IMR-90 (cell line): ENCODE measurements at regions not wholly inside any gene's neighbourhood (a gene's known extent, or its start where the extent isn't known, plus 50 kb on each side); places are given as distances from the start of the nearest gene placed in this dataset.

Experiments
- CEBPB ChIP-seq: IDR thresholded peaks from 2 replicates; pipeline ENCODE4 v1.6.1; 2012; ENCODE audit warnings: low read depth, low read length, improper control_type of control experiment
- CTCF ChIP-seq: conservative IDR thresholded peaks from 2 replicates; pipeline ENCODE4 v1.5.1; 2012; ENCODE audit warnings: mild to moderate bottlenecking, low read depth, low read length, improper control_type of control experiment
- MXI1 ChIP-seq: IDR thresholded peaks from 2 replicates; pipeline ENCODE4 v1.6.1; 2012; ENCODE audit warnings: low read depth, mild to moderate bottlenecking, low read length, moderate library complexity, borderline replicate concordance
- NFE2L2 ChIP-seq: fragments of 150-350 bp; IDR thresholded peaks from 2 replicates; pipeline ENCODE4 v1.6.1; 2016; ENCODE audit warnings: low read depth, mild to moderate bottlenecking, low read length
- POLR2A ChIP-seq: IDR thresholded peaks from 2 replicates; pipeline ENCODE4 v1.6.1; 2012; ENCODE audit warnings: mild to moderate bottlenecking, low read depth, low read length

GRCh38 chr13:54733639-54734038 lies 1705.0 kb downstream of the OLFM4 start:
- TF ChIP-seq POLR2A (no peak), CTCF (no peak), CEBPB (no peak), MXI1 (no peak), NFE2L2 (no peak)
